Esophagus squamous epithelium (tissue), 5 donors: ENCODE measurements at regions not wholly inside any gene's neighbourhood (a gene's known extent, or its start where the extent isn't known, plus 50 kb on each side); places are given as distances from the start of the nearest gene placed in this dataset.

Source experiments
- DNase-seq: peaks from one replicate; lab custom pipeline; 2025; lab: John Stamatoyannopoulos, UW
- H3K27ac ChIP-seq, 4 donors: fragments of 200-600 bp; sonication (generic); one replicate each; pipeline ENCODE4 v1.5.1; 2016 to 2019; ENCODE audit warnings: mild to moderate bottlenecking in 1 of 4
- H3K27me3 ChIP-seq, 4 donors: fragments of 200-600 bp; sonication (generic); 1 replicate in 3 of 4; 2 replicates in 1 of 4; pipeline versions ENCODE4 v1.5.1 to v1.6.0; 2017 to 2021; ENCODE audit warnings: antibody characterized with exemption in 1 of 4
- H3K36me3 ChIP-seq, 3 donors: fragments of 200-600 bp; sonication (generic); one replicate each; pipeline ENCODE4 v1.5.1; 2016 to 2019
- H3K4me1 ChIP-seq, 3 donors: fragments of 200-600 bp; sonication (generic); one replicate each; pipeline ENCODE4 v1.5.1; 2017 to 2019
- H3K4me3 ChIP-seq, 4 donors: fragments of 200-600 bp; sonication (generic); 1 replicate in 3 of 4; 2 replicates in 1 of 4; pipeline ENCODE4 v1.5.1; 2016 to 2019; ENCODE audit warnings: mild to moderate bottlenecking in 2 of 4, moderate library complexity in 1 of 4
- H3K9me3 ChIP-seq, 3 donors: fragments of 200-600 bp; sonication (generic); one replicate each; pipeline ENCODE4 v1.5.1; 2016 to 2019
- POLR2A ChIP-seq, 4 donors: fragments of 450-650 bp; IDR thresholded peaks; one replicate each; pipeline ENCODE4 v1.6.1; 2017; ENCODE audit warnings: antibody characterized with exemption in 4 of 4, mild to moderate bottlenecking in 4 of 4, moderate library complexity in 3 of 4
- WGBS, 2 donors: methylation state at CpG; one replicate each; pipeline ENCODE4 v1.1.5; 2018; 5-methylcytosine and 5-hydroxymethylcytosine counted together
- intact Hi-C: fragments of 100-400 bp; cut with DNase I; formaldehyde crosslinking; loops from one replicate; pipeline ENCODE4 v1.15.0; 2022
- TF ChIP-seq, protein P1 (sequence below), 6 experiments: fragments of 450-650 bp in 4 of 6; fragments of 200-600 bp in 2 of 6; sonication (generic) in 2 of 6; IDR thresholded peaks; one replicate each; pipeline ENCODE4 v1.5.1; 2016 to 2019; ENCODE audit warnings: antibody characterized with exemption in 6 of 6, mild to moderate bottlenecking in 4 of 6, moderate library complexity in 4 of 6
- donor health status: DM: yes; HTN: yes; CAD: no.

DNA sequence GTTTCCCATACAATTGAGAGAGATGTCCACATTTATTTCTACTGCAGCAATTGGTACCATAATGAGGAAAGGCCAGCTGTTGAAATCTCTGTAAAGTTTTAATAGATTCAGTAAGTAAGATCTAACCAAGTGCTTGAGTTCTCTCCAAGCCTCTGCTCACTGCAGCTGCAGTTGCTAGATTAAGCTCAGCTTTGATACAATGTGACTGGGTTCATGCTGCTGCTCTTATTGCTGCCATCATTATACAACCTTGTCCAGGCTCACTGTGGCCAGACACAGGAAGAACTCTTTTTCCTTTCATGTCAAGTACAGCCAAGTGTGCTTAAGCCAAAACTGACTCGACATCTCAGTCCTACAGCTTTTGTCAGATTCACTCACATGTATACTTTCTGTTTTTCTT, 423.5 kb downstream of the GJA1 start:
- no peaks in the 10 kb centered on the region for H3K36me3 ChIP-seq
- H3K27me3 ChIP-seq, result no peaks in the 10 kb centered on the region
- DNase-seq, result no peak
- TF ChIP-seq POLR2A (IDR thresholded peaks at IDR 0.05), result no peak
- TF ChIP-seq, protein P1, sequence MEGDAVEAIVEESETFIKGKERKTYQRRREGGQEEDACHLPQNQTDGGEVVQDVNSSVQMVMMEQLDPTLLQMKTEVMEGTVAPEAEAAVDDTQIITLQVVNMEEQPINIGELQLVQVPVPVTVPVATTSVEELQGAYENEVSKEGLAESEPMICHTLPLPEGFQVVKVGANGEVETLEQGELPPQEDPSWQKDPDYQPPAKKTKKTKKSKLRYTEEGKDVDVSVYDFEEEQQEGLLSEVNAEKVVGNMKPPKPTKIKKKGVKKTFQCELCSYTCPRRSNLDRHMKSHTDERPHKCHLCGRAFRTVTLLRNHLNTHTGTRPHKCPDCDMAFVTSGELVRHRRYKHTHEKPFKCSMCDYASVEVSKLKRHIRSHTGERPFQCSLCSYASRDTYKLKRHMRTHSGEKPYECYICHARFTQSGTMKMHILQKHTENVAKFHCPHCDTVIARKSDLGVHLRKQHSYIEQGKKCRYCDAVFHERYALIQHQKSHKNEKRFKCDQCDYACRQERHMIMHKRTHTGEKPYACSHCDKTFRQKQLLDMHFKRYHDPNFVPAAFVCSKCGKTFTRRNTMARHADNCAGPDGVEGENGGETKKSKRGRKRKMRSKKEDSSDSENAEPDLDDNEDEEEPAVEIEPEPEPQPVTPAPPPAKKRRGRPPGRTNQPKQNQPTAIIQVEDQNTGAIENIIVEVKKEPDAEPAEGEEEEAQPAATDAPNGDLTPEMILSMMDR (IDR thresholded peaks at IDR 0.05), result no peak
- H3K4me1 ChIP-seq, result no peaks in the 10 kb centered on the region
- intact Hi-C loops, result no loop called here
- H3K9me3 ChIP-seq, result no peaks in the 10 kb centered on the region
- H3K4me3 ChIP-seq, result no peak overlapping the region
- 44 to 65% methylated on average over 1 of the region's 1 CpG for WGBS, 2 donors
- no peak overlapping the region for H3K27ac ChIP-seq

DNA sequence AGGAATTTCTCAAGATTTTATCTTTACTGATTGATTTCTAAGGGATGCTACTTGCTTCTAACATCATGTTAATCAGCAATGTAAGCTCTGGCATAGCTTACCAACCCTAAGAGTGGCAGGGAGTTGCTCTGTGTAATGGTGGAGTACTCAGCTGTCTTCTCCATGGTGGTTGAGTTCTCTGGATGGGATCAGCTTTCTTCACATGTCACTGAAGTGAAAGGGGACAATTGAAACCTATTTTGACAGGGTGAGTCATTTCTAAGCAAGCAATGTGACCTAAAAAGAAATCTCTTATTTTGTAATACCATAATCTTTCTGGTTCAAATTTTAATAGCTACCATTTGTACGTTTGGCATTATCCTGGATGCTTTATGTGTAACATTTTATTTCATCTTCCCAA, 430.4 kb downstream of the GJA1 start:
- intact Hi-C loops, result no loop called here
- Histone ChIP-seq H3K36me3 (no peaks in the 10 kb centered on the region), H3K27me3 (no peaks in the 10 kb centered on the region), H3K27ac (no peak overlapping the region), H3K9me3 (no peaks in the 10 kb centered on the region), H3K4me1 (peaks cover 0 to 12% (median 0%) of the 10 kb centered on the region in 3 donors), H3K4me3 (no peak overlapping the region)
- WGBS, 2 donors, result 70 to 76% methylated on average over 1 of the region's 1 CpG
- TF ChIP-seq, protein P1 (IDR thresholded peaks at IDR 0.05), result no peak
- TF ChIP-seq POLR2A (IDR thresholded peaks at IDR 0.05), result no peak
- DNase-seq, result no peak

DNA sequence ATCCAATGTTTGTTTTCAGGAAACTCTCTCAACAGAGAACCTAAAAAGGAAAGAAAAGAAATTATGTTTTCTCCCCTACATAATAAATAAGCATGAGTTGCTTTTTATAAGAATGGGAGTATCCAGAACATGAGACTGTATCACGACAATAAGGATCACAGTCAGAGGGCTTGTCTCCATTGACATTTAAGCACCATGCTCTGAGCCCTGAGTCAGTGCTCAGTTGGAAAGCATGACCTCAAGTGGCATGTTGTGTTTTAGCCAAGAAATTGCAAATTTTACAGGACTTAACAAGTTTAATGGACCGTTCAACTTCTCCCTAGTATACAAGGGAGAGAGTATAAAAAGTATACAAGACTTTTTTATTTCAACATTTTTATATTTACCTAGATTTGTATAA, 431.6 kb downstream of the GJA1 start:
- H3K27me3 ChIP-seq, result no peaks in the 10 kb centered on the region
- WGBS, 2 donors, result 17 to 26% methylated on average over 2 of the region's 2 CpGs
- H3K4me3 ChIP-seq, result no peak overlapping the region
- no peak overlapping the region for H3K27ac ChIP-seq
- intact Hi-C loops, result no loop called here
- H3K36me3 ChIP-seq, result no peaks in the 10 kb centered on the region
- no peak for DNase-seq
- H3K9me3 ChIP-seq, result no peaks in the 10 kb centered on the region
- peaks cover 0 to 12% (median 0%) of the 10 kb centered on the region in 3 donors for H3K4me1 ChIP-seq
- TF ChIP-seq POLR2A (IDR thresholded peaks at IDR 0.05), result no peak
- TF ChIP-seq, protein P1 (IDR thresholded peaks at IDR 0.05), result no peak

DNA sequence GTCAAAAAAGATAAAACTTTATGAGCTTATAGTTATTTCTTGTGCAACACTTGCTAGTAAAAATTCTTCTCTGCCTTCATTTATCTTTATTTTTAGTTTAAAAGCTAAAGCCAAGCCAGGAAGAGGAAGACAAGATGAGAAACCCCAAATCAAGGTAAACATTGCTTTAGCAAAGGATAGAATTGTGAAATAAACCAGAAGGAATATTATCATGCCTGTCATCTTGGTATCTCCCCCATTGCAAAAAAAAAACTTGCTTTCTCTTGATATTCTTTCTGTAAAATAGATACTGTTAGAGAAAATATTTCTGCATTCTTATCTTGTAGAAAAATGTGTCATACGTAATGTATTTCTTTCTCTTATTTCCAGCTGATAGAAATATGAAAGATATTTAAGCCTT, 432.8 kb downstream of the GJA1 start:
- no peaks in the 10 kb centered on the region for H3K27me3 ChIP-seq
- no peak overlapping the region for H3K27ac ChIP-seq
- TF ChIP-seq, protein P1 (IDR thresholded peaks at IDR 0.05), result no peak
- TF ChIP-seq POLR2A (IDR thresholded peaks at IDR 0.05), result no peak
- no peak overlapping the region for H3K4me3 ChIP-seq
- H3K36me3 ChIP-seq, result no peaks in the 10 kb centered on the region
- no peaks in the 10 kb centered on the region for H3K9me3 ChIP-seq
- intact Hi-C loops, result no loop called here
- H3K4me1 ChIP-seq, result peaks cover 0 to 12% (median 0%) of the 10 kb centered on the region in 3 donors
- WGBS, 2 donors, result 96 to 100% methylated on average over 1 of the region's 1 CpG
- DNase-seq, result no peak

DNA sequence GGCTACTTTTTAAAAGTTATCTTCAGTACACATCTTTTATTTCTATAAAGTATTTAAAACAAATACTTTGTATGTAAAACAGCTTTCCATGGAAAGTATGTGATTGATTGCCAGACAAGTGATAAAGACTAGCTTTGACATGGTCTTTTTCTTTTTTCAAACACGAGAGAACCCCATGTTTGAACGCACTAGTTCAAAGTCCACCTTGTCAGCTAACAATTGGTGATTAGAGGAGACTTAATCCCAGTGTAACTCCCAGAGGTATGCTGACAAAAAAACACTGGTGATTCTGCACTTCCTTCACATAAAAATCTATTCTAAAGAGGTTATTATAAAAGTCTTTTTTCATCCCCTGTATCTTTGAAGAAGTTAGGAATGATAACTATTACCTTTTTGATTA, 438.1 kb downstream of the GJA1 start:
- intact Hi-C loops, result no loop called here
- Histone ChIP-seq H3K27me3 (no peaks in the 10 kb centered on the region), H3K9me3 (no peaks in the 10 kb centered on the region), H3K36me3 (no peaks in the 10 kb centered on the region), H3K27ac (no peak overlapping the region), H3K4me1 (no peaks in the 10 kb centered on the region), H3K4me3 (no peak overlapping the region)
- no peak for DNase-seq
- WGBS, 2 donors, result 25 to 35% methylated on average over 2 of the region's 2 CpGs
- TF ChIP-seq, protein P1 (IDR thresholded peaks at IDR 0.05), result no peak
- TF ChIP-seq POLR2A (IDR thresholded peaks at IDR 0.05), result no peak
